Stimulated activated CD4-positive, alpha-beta T cell treated with anti-CD3 and anti-CD28 coated beads, Interleukin-15, amount 100 ng/mL, for 1 hour (primary cell): ENCODE measurements at regions not wholly inside any gene's neighbourhood (a gene's known extent, or its start where the extent isn't known, plus 50 kb on each side); places are given as distances from the start of the nearest gene placed in this dataset.
"Not testable (repeated sequence)": the region's sequence is repeated elsewhere in the genome, so short reads cannot be mapped to it uniquely, and the experiment has no call there.

Source experiments
- DNase-seq, 2 donors: peaks; one replicate each; pipeline ENCODE4 v3.0.0-alpha.2; 2020; ENCODE audit warnings: low read depth in 1 of 2, low spot score in 1 of 2

- no peak for DNase-seq
These were observed 557.8 kb downstream of the SUCLG1 start for GRCh38 chr2:83901317-83901716.

GRCh38 chr2:83900862-83901261 is 558.2 kb downstream of the SUCLG1 start:
- DNase-seq, result no peak

- DNase-seq, result no peak
These were observed 559.8 kb downstream of the SUCLG1 start for GRCh38 chr2:83899271-83899670.

- DNase-seq, result no peak
These were observed 564.1 kb downstream of the SUCLG1 start for GRCh38 chr2:83894976-83895375.

- no peak for DNase-seq
These were observed 571.3 kb downstream of the SUCLG1 start for GRCh38 chr2:83887757-83888156.

GRCh38 chr2:83879127-83879526 is 580.0 kb downstream of the SUCLG1 start:
- no peak for DNase-seq

- DNase-seq, result not testable (repeated sequence)
These were observed 581.8 kb downstream of the SUCLG1 start for GRCh38 chr2:83877261-83877660.

GRCh38 chr2:83874712-83875430 is 584.2 kb downstream of the SUCLG1 start:
- no peak for DNase-seq

- no peak for DNase-seq
These were observed 585.0 kb downstream of the SUCLG1 start for GRCh38 chr2:83874066-83874465.

GRCh38 chr2:83873110-83873509 is 586.0 kb downstream of the SUCLG1 start:
- no peak for DNase-seq

- no peak for DNase-seq
These were observed 592.9 kb downstream of the SUCLG1 start for GRCh38 chr2:83866211-83866610.

GRCh38 chr2:83862600-83862999 is 596.5 kb downstream of the SUCLG1 start:
- no peak for DNase-seq

- DNase-seq, result no peak
These were observed 598.8 kb downstream of the SUCLG1 start for GRCh38 chr2:83860320-83860719.

- no peak for DNase-seq
These were observed 599.5 kb downstream of the SUCLG1 start for GRCh38 chr2:83859553-83859952.

GRCh38 chr2:83851066-83851465 is 608.0 kb downstream of the SUCLG1 start:
- no peak for DNase-seq

GRCh38 chr2:83850071-83850725 is 608.9 kb downstream of the SUCLG1 start:
- DNase-seq, result no peak

- no peak for DNase-seq
These were observed 614.6 kb downstream of the SUCLG1 start for GRCh38 chr2:83844490-83844889.

- no peak for DNase-seq
These were observed 616.7 kb downstream of the SUCLG1 start for GRCh38 chr2:83842421-83842820.

- DNase-seq, result no peak
These were observed 621.3 kb downstream of the SUCLG1 start for GRCh38 chr2:83837823-83838222.

GRCh38 chr2:83827618-83828017 is 631.5 kb downstream of the SUCLG1 start:
- DNase-seq, result no peak

GRCh38 chr2:83826577-83826976 is 632.5 kb downstream of the SUCLG1 start:
- no peak for DNase-seq

GRCh38 chr2:83823229-83823628 is 635.9 kb downstream of the SUCLG1 start:
- no peak for DNase-seq

- DNase-seq, result no peak
These were observed 641.6 kb downstream of the SUCLG1 start for GRCh38 chr2:83817511-83817910.
